Prostate gland (tissue), 2 donors: ENCODE measurements at regions not wholly inside any gene's neighbourhood (a gene's known extent, or its start where the extent isn't known, plus 50 kb on each side); places are given as distances from the start of the nearest gene placed in this dataset.

ENCODE experiments used
- DNase-seq: peaks from one replicate; pipeline ENCODE4 v3.0.0-alpha.2; 2019; ENCODE audit warnings: low spot score
- H3K27ac ChIP-seq, 2 donors: fragments of 200-600 bp; sonication (generic); 2 replicates each; pipeline ENCODE4 v1.5.1; 2017 to 2019
- H3K27me3 ChIP-seq: fragments of 200-600 bp; sonication (generic); replicated peaks from 2 replicates; pipeline ENCODE4 v1.5.1; 2019; ENCODE audit not compliant: insufficient read depth
- H3K36me3 ChIP-seq, 2 donors: fragments of 200-600 bp; sonication (generic); 1 replicate in 1 of 2; 2 replicates in 1 of 2; pipeline versions ENCODE4 v1.5.1 to v1.8.1; 2017 to 2019
- H3K4me1 ChIP-seq: fragments of 200-600 bp; sonication (generic); replicated peaks from 2 replicates; pipeline ENCODE4 v1.5.1; 2019
- H3K4me3 ChIP-seq, 2 donors: fragments of 200-600 bp; sonication (generic); 2 replicates each; pipeline ENCODE4 v1.5.1; 2017 to 2019
- H3K9me3 ChIP-seq: fragments of 200-600 bp; sonication (generic); 2 replicates; pipeline ENCODE4 v1.5.1; 2017
- CTCF ChIP-seq, 4 experiments: fragments of 200-600 bp in 2 of 4; fragments of 450-650 bp in 2 of 4; sonication (generic) in 2 of 4; IDR thresholded peaks; 1 replicate in 3 of 4; 2 replicates in 1 of 4; pipeline ENCODE4 v1.5.1; 2016 to 2019; ENCODE audit warnings: antibody characterized with exemption in 4 of 4, mild to moderate bottlenecking in 2 of 4, moderate library complexity in 2 of 4
- POLR2A ChIP-seq: fragments of 450-650 bp; IDR thresholded peaks from one replicate; pipeline ENCODE4 v1.6.1; 2016; ENCODE audit warnings: antibody characterized with exemption, mild to moderate bottlenecking
- POLR2AphosphoS5 ChIP-seq: sonication (generic); formaldehyde crosslinking; IDR thresholded peaks from one replicate; pipeline ENCODE4 v1.6.1; 2017; ENCODE audit warnings: antibody characterized with exemption
- WGBS: methylation state at CpG from one replicate; pipeline ENCODE4 v1.1.5; 2018; 5-methylcytosine and 5-hydroxymethylcytosine counted together
- intact Hi-C: fragments of 100-400 bp; cut with DNase I; formaldehyde crosslinking; loops from one replicate; pipeline ENCODE4 v1.14.2; 2022

- Histone ChIP-seq H3K27me3 (no peaks in the 10 kb centered on the region), H3K4me3 (no peak overlapping the region), H3K36me3 (no peaks in the 10 kb centered on the region), H3K9me3 (no peaks in the 10 kb centered on the region), H3K4me1 (no peaks in the 10 kb centered on the region), H3K27ac (no peak overlapping the region)
- intact Hi-C loops: no loop called here
- TF ChIP-seq CTCF (IDR thresholded peaks at IDR 0.05): no peak
- TF ChIP-seq POLR2A: no peak
- TF ChIP-seq POLR2AphosphoS5: no peak
- DNase-seq: no peak
- 65% methylated on average over 2 of the region's 2 CpGs for WGBS
These were observed 61.0 kb downstream of the POLR2M start for GRCh38 chr15:57767481-57767880.

- intact Hi-C loops: no loop called here
- 91% methylated on average over 12 of the region's 12 CpGs for WGBS
These were observed 62.8 kb downstream of the POLR2M start for GRCh38 chr15:57769266-57769665.

GRCh38 chr15:57770495-57770894 lies 64.0 kb downstream of the POLR2M start:
- no peak for DNase-seq
- no peaks in the 10 kb centered on the region for H3K36me3 ChIP-seq
- no peaks in the 10 kb centered on the region for H3K27me3 ChIP-seq
- TF ChIP-seq POLR2AphosphoS5 (no peak), CTCF (IDR thresholded peaks at IDR 0.05) (no peak), POLR2A (no peak)
- WGBS: 53% methylated on average over 3 of the region's 3 CpGs
- H3K9me3 ChIP-seq: no peaks in the 10 kb centered on the region
- intact Hi-C loops: no loop called here
- H3K4me3 ChIP-seq: no peak overlapping the region
- H3K4me1 ChIP-seq: no peaks in the 10 kb centered on the region
- H3K27ac ChIP-seq: no peak overlapping the region

More at GRCh38 chr15:57769266-57769665, 62.8 kb downstream of the POLR2M start:
- Histone ChIP-seq H3K36me3 (no peaks in the 10 kb centered on the region), H3K9me3 (no peaks in the 10 kb centered on the region), H3K27ac (no peak overlapping the region), H3K4me1 (no peaks in the 10 kb centered on the region), H3K4me3 (no peak overlapping the region), H3K27me3 (no peaks in the 10 kb centered on the region)
- no peak for DNase-seq
- TF ChIP-seq POLR2AphosphoS5 (no peak), CTCF (IDR thresholded peaks at IDR 0.05) (no peak), POLR2A (no peak)

GRCh38 chr15:57772223-57772957 lies 65.9 kb downstream of the POLR2M start:
- 71% methylated on average over 7 of the region's 7 CpGs for WGBS
- intact Hi-C loops: no loop called here
- TF ChIP-seq POLR2A: no peak
- TF ChIP-seq CTCF (IDR thresholded peaks at IDR 0.05): no peak
- no peak for TF ChIP-seq POLR2AphosphoS5
- Histone ChIP-seq H3K4me3 (no peak overlapping the region), H3K4me1 (no peaks in the 10 kb centered on the region), H3K36me3 (no peaks in the 10 kb centered on the region), H3K27me3 (no peaks in the 10 kb centered on the region), H3K9me3 (no peaks in the 10 kb centered on the region), H3K27ac (no peak overlapping the region)
- no peak for DNase-seq

- intact Hi-C loops: no loop called here
- Histone ChIP-seq H3K36me3 (no peaks in the 10 kb centered on the region), H3K27me3 (no peaks in the 10 kb centered on the region), H3K9me3 (no peaks in the 10 kb centered on the region), H3K4me3 (no peak overlapping the region), H3K4me1 (no peaks in the 10 kb centered on the region), H3K27ac (no peak overlapping the region)
- TF ChIP-seq POLR2AphosphoS5: no peak
- TF ChIP-seq CTCF (IDR thresholded peaks at IDR 0.05): no peak
- no peak for TF ChIP-seq POLR2A
- DNase-seq: no peak
- WGBS: 97% methylated on average over 2 of the region's 2 CpGs
These were observed 66.5 kb downstream of the POLR2M start for GRCh38 chr15:57773051-57773450.
